PFSK-1 (cell line): ENCODE measurements at regions not wholly inside any gene's neighbourhood (a gene's known extent, or its start where the extent isn't known, plus 50 kb on each side); places are given as distances from the start of the nearest gene placed in this dataset.

Experiments
- FOXP2 ChIP-seq: optimal IDR thresholded peaks from 2 replicates; pipeline ENCODE3; 2011; ENCODE audit warnings: borderline replicate concordance, control low read depth, inconsistent platforms; ENCODE audit not compliant: insufficient read depth; ENCODE audit errors: extremely low read length, extremely low read depth
- POLR2AphosphoS5 ChIP-seq: IDR thresholded peaks from 2 replicates; pipeline ENCODE4 v1.6.1; 2012; ENCODE audit warnings: low read depth, mild to moderate bottlenecking, control low read depth, low read length, moderate library complexity
- SIN3A ChIP-seq: IDR thresholded peaks from 2 replicates; pipeline ENCODE4 v1.6.1; 2012; ENCODE audit warnings: mild to moderate bottlenecking, low read length, moderate library complexity, borderline replicate concordance; ENCODE audit not compliant: insufficient read depth
- TAF1 ChIP-seq: IDR thresholded peaks from 2 replicates; pipeline ENCODE4 v1.6.1; 2012; ENCODE audit warnings: low read length, control low read depth, borderline replicate concordance; ENCODE audit not compliant: insufficient read depth
- TF ChIP-seq, protein P1 (sequence below), 2 experiments: IDR thresholded peaks; 2 replicates each; pipeline versions ENCODE4 v1.6.1 to v1.8.0; 2011 to 2012; ENCODE audit warnings: low read depth in 2 of 2, low read length in 2 of 2, control low read depth in 1 of 2, inconsistent platforms in 1 of 2, mild to moderate bottlenecking in 1 of 2, moderate library complexity in 1 of 2; ENCODE audit not compliant: insufficient read depth in 1 of 2

DNA sequence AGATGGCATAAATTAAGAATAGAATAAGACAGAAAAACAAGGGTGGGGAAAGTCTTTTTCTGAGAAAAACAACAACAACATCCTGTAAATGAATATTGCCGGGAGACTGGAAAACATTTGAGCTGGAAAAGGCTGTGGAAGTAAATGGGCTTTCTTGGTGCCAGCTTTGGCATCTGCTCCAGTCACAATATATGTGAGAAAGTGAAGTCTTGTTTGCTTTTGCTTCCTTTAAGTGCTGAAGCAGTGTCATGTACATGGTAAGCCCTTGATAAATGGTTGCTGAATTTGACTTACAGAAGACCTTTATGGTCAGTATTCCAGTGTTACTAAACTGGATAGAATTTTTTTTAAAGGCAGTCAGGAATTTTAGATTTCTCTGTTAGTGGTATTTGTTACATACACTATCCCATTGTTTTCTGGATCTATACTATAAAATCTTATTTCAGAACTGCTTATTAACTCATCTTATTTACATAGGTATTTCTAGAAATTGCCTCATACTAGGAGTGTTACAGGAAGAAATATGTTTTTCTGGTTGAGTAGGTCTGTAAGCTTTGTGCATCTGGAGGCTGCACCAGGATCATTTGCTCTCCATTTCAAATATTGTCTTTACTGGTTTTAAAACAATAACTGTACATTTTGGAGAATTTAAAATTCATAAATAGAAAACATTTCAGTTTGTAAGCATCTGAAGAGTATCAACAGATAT lies 201.7 kb upstream of the FOXP2 start:
- TF ChIP-seq, protein P1, sequence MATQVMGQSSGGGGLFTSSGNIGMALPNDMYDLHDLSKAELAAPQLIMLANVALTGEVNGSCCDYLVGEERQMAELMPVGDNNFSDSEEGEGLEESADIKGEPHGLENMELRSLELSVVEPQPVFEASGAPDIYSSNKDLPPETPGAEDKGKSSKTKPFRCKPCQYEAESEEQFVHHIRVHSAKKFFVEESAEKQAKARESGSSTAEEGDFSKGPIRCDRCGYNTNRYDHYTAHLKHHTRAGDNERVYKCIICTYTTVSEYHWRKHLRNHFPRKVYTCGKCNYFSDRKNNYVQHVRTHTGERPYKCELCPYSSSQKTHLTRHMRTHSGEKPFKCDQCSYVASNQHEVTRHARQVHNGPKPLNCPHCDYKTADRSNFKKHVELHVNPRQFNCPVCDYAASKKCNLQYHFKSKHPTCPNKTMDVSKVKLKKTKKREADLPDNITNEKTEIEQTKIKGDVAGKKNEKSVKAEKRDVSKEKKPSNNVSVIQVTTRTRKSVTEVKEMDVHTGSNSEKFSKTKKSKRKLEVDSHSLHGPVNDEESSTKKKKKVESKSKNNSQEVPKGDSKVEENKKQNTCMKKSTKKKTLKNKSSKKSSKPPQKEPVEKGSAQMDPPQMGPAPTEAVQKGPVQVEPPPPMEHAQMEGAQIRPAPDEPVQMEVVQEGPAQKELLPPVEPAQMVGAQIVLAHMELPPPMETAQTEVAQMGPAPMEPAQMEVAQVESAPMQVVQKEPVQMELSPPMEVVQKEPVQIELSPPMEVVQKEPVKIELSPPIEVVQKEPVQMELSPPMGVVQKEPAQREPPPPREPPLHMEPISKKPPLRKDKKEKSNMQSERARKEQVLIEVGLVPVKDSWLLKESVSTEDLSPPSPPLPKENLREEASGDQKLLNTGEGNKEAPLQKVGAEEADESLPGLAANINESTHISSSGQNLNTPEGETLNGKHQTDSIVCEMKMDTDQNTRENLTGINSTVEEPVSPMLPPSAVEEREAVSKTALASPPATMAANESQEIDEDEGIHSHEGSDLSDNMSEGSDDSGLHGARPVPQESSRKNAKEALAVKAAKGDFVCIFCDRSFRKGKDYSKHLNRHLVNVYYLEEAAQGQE (IDR thresholded peaks at IDR 0.05; ENCODE audit: insufficient read depth in 1 of 2, low read depth in 2 of 2, low read length in 2 of 2): no peak
- TF ChIP-seq FOXP2 (no peak), SIN3A (no peak), POLR2AphosphoS5 (no peak), TAF1 (no peak)

DNA sequence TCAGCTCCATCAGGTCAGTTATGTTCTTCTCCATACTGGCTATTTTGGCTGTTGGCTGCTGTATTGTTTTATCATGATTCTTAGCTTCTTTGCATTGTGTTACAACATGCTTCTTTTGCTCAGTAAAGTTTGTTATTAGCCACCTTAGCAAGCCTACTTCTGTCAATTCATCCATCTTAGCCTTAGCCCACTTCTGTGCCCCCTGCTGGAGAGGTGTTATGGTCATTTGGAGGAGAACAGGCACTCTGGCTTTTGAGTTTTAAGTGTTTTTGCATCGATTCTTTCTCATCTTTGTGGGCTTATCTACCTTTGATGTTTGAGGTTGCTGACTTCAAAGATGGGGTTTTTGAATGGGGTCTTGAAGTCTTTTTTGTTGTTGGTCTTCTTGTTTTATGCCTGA lies 204.6 kb upstream of the FOXP2 start:
- no peak for TF ChIP-seq TAF1
- TF ChIP-seq POLR2AphosphoS5: no peak
- TF ChIP-seq, protein P1 (IDR thresholded peaks at IDR 0.05; ENCODE audit: insufficient read depth in 1 of 2, low read depth in 2 of 2, low read length in 2 of 2): no peak
- TF ChIP-seq SIN3A: no peak
- TF ChIP-seq FOXP2: no peak

DNA sequence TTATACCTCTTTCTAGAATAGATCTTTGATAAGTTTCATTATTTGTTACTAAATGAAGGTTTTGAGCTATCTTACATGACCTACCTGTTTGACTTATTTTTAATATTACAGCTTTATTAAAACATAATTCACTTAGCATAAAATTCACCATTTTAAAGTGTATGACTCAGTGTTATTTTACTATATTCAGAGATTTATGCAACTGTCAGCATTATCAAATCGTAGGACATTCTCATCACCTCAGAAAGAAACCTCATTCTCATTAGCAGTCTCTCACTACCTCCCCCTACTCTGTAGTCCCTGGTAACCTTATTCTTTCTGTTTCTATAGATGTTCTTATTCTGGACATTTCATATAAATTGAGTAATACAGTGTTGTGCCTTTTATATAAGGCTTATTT lies 207.9 kb upstream of the FOXP2 start:
- TF ChIP-seq, protein P1 (IDR thresholded peaks at IDR 0.05; ENCODE audit: insufficient read depth in 1 of 2, low read depth in 2 of 2, low read length in 2 of 2): no peak
- TF ChIP-seq SIN3A (no peak), FOXP2 (no peak), TAF1 (no peak), POLR2AphosphoS5 (no peak)

DNA sequence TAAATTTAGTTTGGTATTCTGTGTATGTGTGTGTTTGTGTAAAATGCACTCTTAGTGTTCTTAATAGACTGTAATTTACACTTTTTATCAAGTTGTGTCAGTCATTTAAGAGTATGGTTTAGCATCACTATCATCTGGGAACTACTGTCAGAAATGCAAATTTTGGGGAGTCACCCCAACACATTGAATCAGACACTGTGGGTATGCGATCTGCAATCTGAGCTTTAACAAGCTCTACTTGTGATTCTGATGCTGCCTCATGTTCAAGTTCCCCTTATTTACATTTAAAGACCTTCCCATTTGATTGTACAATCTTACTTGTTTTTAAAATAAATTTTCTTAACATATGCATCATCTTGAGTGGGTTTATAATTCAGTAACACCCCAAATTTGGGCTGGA lies 218.1 kb upstream of the FOXP2 start:
- no peak for TF ChIP-seq POLR2AphosphoS5
- TF ChIP-seq, protein P1 (IDR thresholded peaks at IDR 0.05; ENCODE audit: insufficient read depth in 1 of 2, low read depth in 2 of 2, low read length in 2 of 2): no peak
- no peak for TF ChIP-seq TAF1
- TF ChIP-seq SIN3A: no peak
- TF ChIP-seq FOXP2: no peak
